Osteoblast (primary cell): ENCODE measurements at regions not wholly inside any gene's neighbourhood (a gene's known extent, or its start where the extent isn't known, plus 50 kb on each side); places are given as distances from the start of the nearest gene placed in this dataset.

ENCODE experiments used
- DNase-seq: peaks from one replicate; pipeline ENCODE4 v3.0.0; 2011; ENCODE audit warnings: low spot score, mixed read lengths; ENCODE audit not compliant: insufficient read length; ENCODE audit errors: missing footprints
- H2AFZ ChIP-seq: 2 replicates; pipeline ENCODE4 v1.6.0; 2011; ENCODE audit warnings: mild to moderate bottlenecking, low read length
- H3K27ac ChIP-seq: 2 replicates; pipeline ENCODE4 v1.5.1; 2011; ENCODE audit warnings: mild to moderate bottlenecking, low read depth, low read length, moderate library complexity
- H3K27me3 ChIP-seq: 2 replicates; pipeline ENCODE4 v1.6.0; 2012; ENCODE audit warnings: mild to moderate bottlenecking, control low read depth, inconsistent platforms, low read length, moderate library complexity; ENCODE audit not compliant: insufficient read depth
- H3K36me3 ChIP-seq: 2 replicates; pipeline ENCODE4 v1.5.1; 2011; ENCODE audit warnings: mild to moderate bottlenecking, low read length, control low read depth, moderate library complexity; ENCODE audit not compliant: insufficient read depth
- H3K4me1 ChIP-seq: 2 replicates; pipeline ENCODE4 v1.5.1; 2011; ENCODE audit warnings: mild to moderate bottlenecking, low read length, control low read depth, moderate library complexity; ENCODE audit not compliant: insufficient read depth
- H3K4me2 ChIP-seq: 2 replicates; pipeline ENCODE4 v1.6.0; 2011; ENCODE audit warnings: mild to moderate bottlenecking, low read length; ENCODE audit not compliant: insufficient read depth
- H3K4me3 ChIP-seq: fragments of 200-600 bp; sonication (generic); 3 replicates; pipeline ENCODE4 v1.5.1; 2012; ENCODE audit warnings: mild to moderate bottlenecking, low read length, inconsistent platforms; ENCODE audit not compliant: insufficient read depth
- H3K79me2 ChIP-seq: 2 replicates; pipeline ENCODE4 v1.6.0; 2012; ENCODE audit warnings: mild to moderate bottlenecking, low read length, control low read depth, inconsistent platforms; ENCODE audit not compliant: insufficient read depth
- H3K9me3 ChIP-seq: 2 replicates; pipeline ENCODE4 v1.5.1; 2011; ENCODE audit warnings: low read depth, low read length, control low read depth
- H4K20me1 ChIP-seq: 2 replicates; pipeline ENCODE4 v1.6.0; 2012; ENCODE audit warnings: mild to moderate bottlenecking, low read length, control low read depth; ENCODE audit not compliant: insufficient read depth
- CTCF ChIP-seq: IDR thresholded peaks from 2 replicates; pipeline ENCODE4 v1.5.1; 2011; ENCODE audit warnings: mild to moderate bottlenecking, low read depth, low read length, moderate library complexity; ENCODE audit errors: extremely low read depth

GRCh38 chr6:163640641-163641040, 226.1 kb downstream of the QKI start:
- H3K4me1 ChIP-seq = no peaks in the 10 kb centered on the region
- no peaks in the 10 kb centered on the region for H3K36me3 ChIP-seq
- no peaks in the 10 kb centered on the region for H3K27me3 ChIP-seq
- H3K9me3 ChIP-seq = no peaks in the 10 kb centered on the region
- no peak overlapping the region for H2AFZ ChIP-seq
- H3K79me2 ChIP-seq = no peaks in the 10 kb centered on the region
- no peak overlapping the region for H3K4me2 ChIP-seq
- H3K27ac ChIP-seq = no peak overlapping the region
- no peak overlapping the region for H3K4me3 ChIP-seq
- no peaks in the 10 kb centered on the region for H4K20me1 ChIP-seq
- no peak for DNase-seq
- TF ChIP-seq CTCF = no peak

GRCh38 chr6:163637524-163637923, 223.0 kb downstream of the QKI start:
- DNase-seq = no peak
- TF ChIP-seq CTCF = no peak
- H3K4me3 ChIP-seq = no peak overlapping the region
- H4K20me1 ChIP-seq = no peaks in the 10 kb centered on the region
- H3K27ac ChIP-seq = no peak overlapping the region
- H2AFZ ChIP-seq = no peak overlapping the region
- no peaks in the 10 kb centered on the region for H3K79me2 ChIP-seq
- no peaks in the 10 kb centered on the region for H3K4me1 ChIP-seq
- no peaks in the 10 kb centered on the region for H3K27me3 ChIP-seq
- no peaks in the 10 kb centered on the region for H3K36me3 ChIP-seq
- H3K4me2 ChIP-seq = no peak overlapping the region
- no peaks in the 10 kb centered on the region for H3K9me3 ChIP-seq

GRCh38 chr6:163635731-163636364, 221.3 kb downstream of the QKI start:
- H3K27me3 ChIP-seq = no peaks in the 10 kb centered on the region
- H3K4me1 ChIP-seq = no peaks in the 10 kb centered on the region
- DNase-seq = no peak
- no peaks in the 10 kb centered on the region for H4K20me1 ChIP-seq
- no peaks in the 10 kb centered on the region for H3K79me2 ChIP-seq
- no peak overlapping the region for H3K4me3 ChIP-seq
- H3K27ac ChIP-seq = no peak overlapping the region
- H3K9me3 ChIP-seq = no peaks in the 10 kb centered on the region
- TF ChIP-seq CTCF = no peak
- H3K4me2 ChIP-seq = no peak overlapping the region
- no peak overlapping the region for H2AFZ ChIP-seq
- H3K36me3 ChIP-seq = no peaks in the 10 kb centered on the region

GRCh38 chr6:163635315-163635714, 220.8 kb downstream of the QKI start:
- Histone ChIP-seq H3K4me2 (no peak overlapping the region), H2AFZ (no peak overlapping the region)

More at GRCh38 chr6:163635315-163635714, 220.8 kb downstream of the QKI start:
- no peaks in the 10 kb centered on the region for H4K20me1 ChIP-seq
- H3K4me3 ChIP-seq = no peak overlapping the region
- H3K27ac ChIP-seq = no peak overlapping the region
- no peaks in the 10 kb centered on the region for H3K4me1 ChIP-seq
- no peaks in the 10 kb centered on the region for H3K27me3 ChIP-seq
- H3K79me2 ChIP-seq = no peaks in the 10 kb centered on the region
- H3K9me3 ChIP-seq = no peaks in the 10 kb centered on the region
- DNase-seq = no peak
- no peak for TF ChIP-seq CTCF
- H3K36me3 ChIP-seq = no peaks in the 10 kb centered on the region
